H1 (cell line): ENCODE measurements at regions not wholly inside any gene's neighbourhood (a gene's known extent, or its start where the extent isn't known, plus 50 kb on each side); places are given as distances from the start of the nearest gene placed in this dataset.

Experiments
- CTCF ChIA-PET: fragments of 300-600 bp; sonication (Branson Sonifier 250); formaldehyde crosslinking; loops from one replicate; lab custom pipeline; 2021; ENCODE audit not compliant: partially characterized antibody; lab: Charles Lee
- POLR2A ChIA-PET: fragments of 300-600 bp; sonication (Branson Sonifier 250); formaldehyde crosslinking; loops from one replicate; lab custom pipeline; 2021; ENCODE audit warnings: inconsistent platforms; ENCODE audit not compliant: partially characterized antibody; lab: Charles Lee
- DNase-seq, 2 experiments: peaks; one replicate each; pipeline versions ENCODE4 v3.0.0 to v3.0.0-alpha.2; 2010 to 2022; ENCODE audit warnings: low spot score in 2 of 2, low read depth in 1 of 2, mixed read lengths in 1 of 2
- FAIRE-seq: peaks from 2 replicates; lab custom pipeline; 2011; peaks lifted over from hg19 to GRCh38; lab: Jason Lieb, UNC
- H2AFZ ChIP-seq: 2 replicates; pipeline ENCODE4 v1.8.1; 2012; ENCODE audit warnings: low read length, inconsistent platforms
- H2AK5ac ChIP-seq: 2 replicates; pipeline ENCODE4 v1.6.1; 2013; ENCODE audit warnings: low read depth, low read length
- H2BK120ac ChIP-seq: replicated peaks from 2 replicates; pipeline ENCODE3; 2013; ENCODE audit warnings: low read depth, low read length, inconsistent platforms
- H2BK12ac ChIP-seq: 2 replicates; pipeline ENCODE4 v1.6.1; 2013; ENCODE audit warnings: low read depth, low read length
- H2BK15ac ChIP-seq: 2 replicates; pipeline ENCODE4 v1.6.1; 2013; ENCODE audit warnings: low read length
- H2BK20ac ChIP-seq: 2 replicates; pipeline ENCODE4 v1.6.1; 2013; ENCODE audit warnings: low read length
- H2BK5ac ChIP-seq: 2 replicates; pipeline ENCODE4 v1.6.1; 2013; ENCODE audit warnings: low read depth, low read length
- H3K14ac ChIP-seq: 2 replicates; pipeline ENCODE4 v1.6.1; 2013; ENCODE audit warnings: inconsistent platforms; ENCODE audit not compliant: insufficient read length
- H3K18ac ChIP-seq: 2 replicates; pipeline ENCODE4 v1.6.1; 2013; ENCODE audit warnings: low read length; ENCODE audit errors: extremely low read depth
- H3K23ac ChIP-seq: 2 replicates; pipeline ENCODE4 v1.6.1; 2013; ENCODE audit warnings: inconsistent platforms; ENCODE audit not compliant: insufficient read length
- H3K23me2 ChIP-seq: 2 replicates; pipeline ENCODE4 v1.6.1; 2013; ENCODE audit warnings: low read depth, low read length
- H3K27ac ChIP-seq: 2 replicates; pipeline ENCODE4 v1.6.1; 2011; ENCODE audit warnings: low read depth, low read length, inconsistent platforms
- H3K27me3 ChIP-seq, 4 experiments: replicated peaks in 1 of 4; 1 replicate in 1 of 4; 2 replicates in 3 of 4; pipeline versions ENCODE4 v1.6.1 to v1.8.1; 2011 to 2013; ENCODE audit warnings: low read length in 3 of 4, mild to moderate bottlenecking in 3 of 4, inconsistent platforms in 2 of 4, mixed read lengths in 2 of 4, moderate library complexity in 1 of 4; ENCODE audit not compliant: control insufficient read depth in 3 of 4, insufficient read depth in 3 of 4; ENCODE audit errors: extremely low read depth in 1 of 4
- H3K36me3 ChIP-seq, 4 experiments: 2 replicates each; pipeline versions ENCODE4 v1.6.1 to v1.8.1; 2011 to 2013; ENCODE audit warnings: mild to moderate bottlenecking in 4 of 4, low read length in 3 of 4, moderate library complexity in 2 of 4, control low read depth in 1 of 4, inconsistent platforms in 1 of 4; ENCODE audit not compliant: insufficient read depth in 4 of 4, control insufficient read depth in 2 of 4
- H3K4ac ChIP-seq: replicated peaks from 2 replicates; pipeline ENCODE3; 2013; ENCODE audit warnings: low read length, low read depth, mixed read lengths, inconsistent platforms; ENCODE audit not compliant: insufficient read length
- H3K4me1 ChIP-seq, 4 experiments: replicated peaks in 1 of 4; 1 replicate in 1 of 4; 2 replicates in 3 of 4; pipeline versions ENCODE4 v1.6.1 to v1.8.1; 2011 to 2013; ENCODE audit warnings: low read length in 3 of 4, inconsistent platforms in 2 of 4, mixed read lengths in 1 of 4; ENCODE audit not compliant: insufficient read depth in 4 of 4, control insufficient read depth in 3 of 4
- H3K4me2 ChIP-seq, 2 experiments: 2 replicates each; pipeline versions ENCODE4 v1.6.1 to v1.8.1; 2011 to 2013; ENCODE audit warnings: low read depth in 2 of 2, low read length in 2 of 2, control low read depth in 1 of 2, inconsistent platforms in 1 of 2, mild to moderate bottlenecking in 1 of 2; ENCODE audit not compliant: insufficient read depth in 1 of 2
- H3K4me3 ChIP-seq, 4 experiments: fragments of 200-600, 300-600 bp in 1 of 4; sonication (generic), shearing (Covaris generic), sonication (Bioruptor Twin) in 1 of 4; 2 replicates each; pipeline versions ENCODE4 v1.5.1 to v1.8.1; 2011 to 2016; ENCODE audit warnings: low read length in 4 of 4, low read depth in 3 of 4, control low read depth in 2 of 4, inconsistent platforms in 2 of 4, mild to moderate bottlenecking in 2 of 4, mixed read lengths in 1 of 4, moderate library complexity in 1 of 4; ENCODE audit not compliant: insufficient read depth in 2 of 4; ENCODE audit errors: extremely low read depth in 1 of 4
- H3K56ac ChIP-seq: replicated peaks from 2 replicates; pipeline ENCODE3; 2013; ENCODE audit warnings: low read depth, mild to moderate bottlenecking, mixed read lengths, low read length, inconsistent platforms; ENCODE audit not compliant: insufficient read length
- H3K79me1 ChIP-seq: 2 replicates; pipeline ENCODE4 v1.6.1; 2013; ENCODE audit warnings: low read depth, low read length, control low read depth
- H3K79me2 ChIP-seq, 2 experiments: 2 replicates each; pipeline versions ENCODE4 v1.6.1 to v1.8.1; 2012 to 2013; ENCODE audit warnings: low read length in 2 of 2, mild to moderate bottlenecking in 2 of 2, inconsistent platforms in 1 of 2; ENCODE audit not compliant: insufficient read depth in 2 of 2, control insufficient read depth in 1 of 2
- H3K9ac ChIP-seq, 4 experiments: replicated peaks in 1 of 4; 1 replicate in 1 of 4; 2 replicates in 3 of 4; pipeline versions ENCODE4 v1.6.1 to v1.8.1; 2011 to 2013; ENCODE audit warnings: low read depth in 3 of 4, low read length in 3 of 4, control low read depth in 2 of 4, mild to moderate bottlenecking in 2 of 4, moderate library complexity in 2 of 4, inconsistent platforms in 1 of 4; ENCODE audit errors: extremely low read depth in 1 of 4
- H3K9me3 ChIP-seq, 2 experiments: 2 replicates each; pipeline versions ENCODE4 v1.6.1 to v1.8.1; 2012 to 2013; ENCODE audit warnings: mild to moderate bottlenecking in 2 of 2, moderate library complexity in 2 of 2, control low read depth in 1 of 2, inconsistent platforms in 1 of 2, low read depth in 1 of 2, low read length in 1 of 2, mixed read lengths in 1 of 2; ENCODE audit not compliant: insufficient read depth in 2 of 2
- H4K20me1 ChIP-seq, 2 experiments: replicated peaks in 1 of 2; 2 replicates each; pipeline versions ENCODE3 to v1.8.1; 2011 to 2013; ENCODE audit warnings: inconsistent platforms in 2 of 2, low read length in 2 of 2, mild to moderate bottlenecking in 1 of 2; ENCODE audit not compliant: insufficient read depth in 2 of 2, control insufficient read depth in 1 of 2
- H4K5ac ChIP-seq: 2 replicates; pipeline ENCODE4 v1.6.1; 2013; ENCODE audit warnings: low read length, low read depth, mixed read lengths, inconsistent platforms; ENCODE audit not compliant: insufficient read length
- H4K8ac ChIP-seq: 2 replicates; pipeline ENCODE4 v1.8.0; 2013; ENCODE audit warnings: mild to moderate bottlenecking, moderate library complexity, low read length, inconsistent platforms; ENCODE audit not compliant: insufficient read depth; ENCODE audit errors: extremely low read depth
- H4K91ac ChIP-seq: replicated peaks from 2 replicates; pipeline ENCODE3; 2013; ENCODE audit warnings: low read length, mixed read lengths, inconsistent platforms; ENCODE audit not compliant: insufficient read length
- HDAC2 ChIP-seq, 2 experiments: fragments of 300-600 bp in 1 of 2; sonication (generic) in 1 of 2; IDR thresholded peaks; 2 replicates each; pipeline ENCODE4 v1.6.1; 2011 to 2012; ENCODE audit warnings: low read depth in 2 of 2, low read length in 2 of 2, mild to moderate bottlenecking in 2 of 2, moderate library complexity in 2 of 2, borderline replicate concordance in 1 of 2, inconsistent platforms in 1 of 2
- KDM1A ChIP-seq: fragments of 200-600, 300-600 bp; sonication (generic); IDR thresholded peaks from 2 replicates; pipeline ENCODE4 v1.7.1; 2016; ENCODE audit warnings: mild to moderate bottlenecking, low read length, borderline replicate concordance
- MAFK ChIP-seq: IDR thresholded peaks from 2 replicates; pipeline ENCODE4 v1.6.1; 2012; ENCODE audit warnings: low read depth, mild to moderate bottlenecking, improper control_type of control experiment, low read length
- MAX ChIP-seq: IDR thresholded peaks from 2 replicates; pipeline ENCODE4 v1.6.1; 2012; ENCODE audit warnings: inconsistent platforms
- POLR2A ChIP-seq, 2 experiments: IDR thresholded peaks; 1 replicate in 1 of 2; 2 replicates in 1 of 2; pipeline ENCODE4 v1.6.1; 2011; ENCODE audit warnings: low read depth in 2 of 2, low read length in 2 of 2, mild to moderate bottlenecking in 2 of 2; ENCODE audit errors: control extremely low read depth in 1 of 2
- RFX5 ChIP-seq: IDR thresholded peaks from 2 replicates; pipeline ENCODE4 v1.6.1; 2011; ENCODE audit warnings: low read depth, low read length, improper control_type of control experiment, borderline replicate concordance
- RXRA ChIP-seq: IDR thresholded peaks from 2 replicates; pipeline ENCODE4 v1.6.1; 2011; ENCODE audit warnings: low read depth, mild to moderate bottlenecking, low read length, moderate library complexity; ENCODE audit not compliant: insufficient read depth
- SAP30 ChIP-seq: fragments of 300-600 bp; sonication (generic); IDR thresholded peaks from 2 replicates; pipeline ENCODE4 v1.7.1; 2012; ENCODE audit warnings: low read length, moderate library complexity, mild to moderate bottlenecking, inconsistent platforms; ENCODE audit not compliant: insufficient read depth, insufficient replicate concordance
- SIX5 ChIP-seq: IDR thresholded peaks from 2 replicates; pipeline ENCODE4 v1.6.1; 2011; ENCODE audit warnings: mild to moderate bottlenecking, low read depth, low read length
- TCF12 ChIP-seq: IDR thresholded peaks from 2 replicates; pipeline ENCODE4 v1.6.1; 2011; ENCODE audit warnings: low read depth, mild to moderate bottlenecking, low read length
- TEAD4 ChIP-seq: IDR thresholded peaks from 2 replicates; pipeline ENCODE4 v1.6.1; 2012; ENCODE audit warnings: low read depth, low read length, inconsistent platforms, mixed read lengths
- ZNF274 ChIP-seq: IDR thresholded peaks from 2 replicates; pipeline ENCODE4 v1.7.0; 2012; ENCODE audit warnings: low read length, borderline replicate concordance; ENCODE audit errors: extremely low read depth
- WGBS, 2 experiments: shearing (Covaris generic) in 1 of 2; methylation state at CpG; one replicate each; pipeline versions ENCODE4 v1.1.6 to v1.1.7; 2013 to 2015; ENCODE audit warnings: low lambda C conversion rate in 2 of 2, mixed read lengths in 2 of 2, inconsistent platforms in 1 of 2, low coverage in 1 of 2, missing lambda C conversion rate in 1 of 2; ENCODE audit not compliant: insufficient replicate concordance in 2 of 2, insufficient coverage in 1 of 2, insufficient read length in 1 of 2; ENCODE audit errors: extremely low coverage in 1 of 2, missing lambda C conversion rate in 1 of 2; 5-methylcytosine and 5-hydroxymethylcytosine counted together

GRCh38 chr9:86809759-86810367 is 137.4 kb downstream of the GAS1 start:
- no peak for TF ChIP-seq RXRA
- TF ChIP-seq RFX5 = no peak
- no peak for TF ChIP-seq SAP30
- TF ChIP-seq HDAC2 (IDR thresholded peaks at IDR 0.05; ENCODE audit: borderline replicate concordance in 1 of 2, low read depth in 2 of 2, low read length in 2 of 2) = no peak
- TF ChIP-seq MAFK = no peak
- TF ChIP-seq TEAD4 = no peak
- TF ChIP-seq TCF12 = no peak
- TF ChIP-seq POLR2A (IDR thresholded peaks at IDR 0.05; ENCODE audit: control extremely low read depth in 1 of 2, low read depth in 2 of 2, low read length in 2 of 2) = no peak
- TF ChIP-seq KDM1A = no peak
- no peak for TF ChIP-seq SIX5
- TF ChIP-seq MAX = no peak
- no peak for TF ChIP-seq ZNF274
- Histone ChIP-seq H3K27ac (no peak overlapping the region), H3K79me1 (no peaks in the 10 kb centered on the region), H4K5ac (no peak overlapping the region), H3K36me3 (no peaks in the 10 kb centered on the region), H3K18ac (no peak overlapping the region), H3K79me2 (no peaks in the 10 kb centered on the region), H2BK12ac (no peak overlapping the region; the same call in 1 of the 2 replicates), H3K9me3 (no peaks in the 10 kb centered on the region), H4K8ac (no peak overlapping the region), H3K4me3 (no peak overlapping the region), H3K4me1 (peaks cover 0 to 10% (median 5%) of the 10 kb centered on the region in 4 experiments; a peak in 5 of 7 replicates), H3K4ac (no peak overlapping the region), H3K4me2 (no peak overlapping the region), H2BK120ac (no peak overlapping the region), H2BK20ac (no peak overlapping the region), H4K91ac (no peak overlapping the region), H2AK5ac (no peak overlapping the region), H3K23ac (no peak overlapping the region), H3K23me2 (no peaks in the 10 kb centered on the region), H2BK15ac (no peak overlapping the region), H2AFZ (no peak overlapping the region), H4K20me1 (no peaks in the 10 kb centered on the region), H3K56ac (no peak overlapping the region), H3K14ac (no peak overlapping the region), H3K27me3 (no peaks in the 10 kb centered on the region; a peak in 1 of 7 replicates), H2BK5ac (no peak overlapping the region), H3K9ac (no peak overlapping the region)
- POLR2A ChIA-PET = no interaction called here
- FAIRE-seq = no peak
- WGBS, 2 experiments = 85% methylated on average over 9 of the region's 9 CpGs; no CpG with 5 or more reads in 1 of the 2 experiments
- CTCF ChIA-PET = interaction anchor here (1.2 to 3.7 kb wide), 2 partner anchors 7 to 14 kb away, joined by 3 to 15 read pairs; no protein-coding TSS in a partner anchor
- DNase-seq = no peak
